Activated CD4-positive, CD25-positive, alpha-beta regulatory T cell treated with anti-CD3 and anti-CD28 coated beads, Interleukin-2, amount 50 U/mL, for 24 hours (primary cell): ENCODE measurements at regions not wholly inside any gene's neighbourhood (a gene's known extent, or its start where the extent isn't known, plus 50 kb on each side); places are given as distances from the start of the nearest gene placed in this dataset.
"Not testable (repeated sequence)": the region's sequence is repeated elsewhere in the genome, so short reads cannot be mapped to it uniquely, and the experiment has no call there.

Experiments
- ATAC-seq, 2 donors: fragments of 150-1000 bp; cut with Tn5 transposase; one replicate each; pipeline ENCODE4 v1.10.0; 2021; ENCODE audit warnings: mild to moderate bottlenecking in 1 of 2, moderate library complexity in 1 of 2

GRCh38 chr13:30816736-30817135, 81.4 kb downstream of the ALOX5AP start:
- no peak for ATAC-seq

GRCh38 chr13:30818323-30818960, 83.1 kb downstream of the ALOX5AP start:
- no peak for ATAC-seq

- no peak for ATAC-seq
These were observed 84.0 kb downstream of the ALOX5AP start for GRCh38 chr13:30819136-30819888.

- ATAC-seq: no peak
These were observed 84.7 kb upstream of the MEDAG start for GRCh38 chr13:30821421-30821820.

GRCh38 chr13:30824651-30825050, 81.4 kb upstream of the MEDAG start:
- no peak for ATAC-seq

- no peak for ATAC-seq
These were observed 79.0 kb upstream of the MEDAG start for GRCh38 chr13:30826911-30827577.

- ATAC-seq: no peak
These were observed 78.5 kb upstream of the MEDAG start for GRCh38 chr13:30827578-30827925.

GRCh38 chr13:30829145-30829832, 76.8 kb upstream of the MEDAG start:
- ATAC-seq: no peak

GRCh38 chr13:30829833-30830637, 76.0 kb upstream of the MEDAG start:
- no peak for ATAC-seq

- ATAC-seq: no peak
These were observed 75.5 kb upstream of the MEDAG start for GRCh38 chr13:30830638-30830965.

- no peak for ATAC-seq
These were observed 74.6 kb upstream of the MEDAG start for GRCh38 chr13:30831515-30831914.

GRCh38 chr13:30832377-30832776, 73.7 kb upstream of the MEDAG start:
- no peak for ATAC-seq

- ATAC-seq: no peak
These were observed 73.2 kb upstream of the MEDAG start for GRCh38 chr13:30832845-30833332.

GRCh38 chr13:30835442-30835841, 70.6 kb upstream of the MEDAG start:
- ATAC-seq: no peak

- ATAC-seq: no peak
These were observed 68.6 kb upstream of the MEDAG start for GRCh38 chr13:30837227-30838159.

- not testable (repeated sequence) for ATAC-seq
These were observed 66.4 kb upstream of the MEDAG start for GRCh38 chr13:30839636-30840035.

- no peak for ATAC-seq
These were observed 65.6 kb upstream of the MEDAG start for GRCh38 chr13:30840515-30840914.

- no peak for ATAC-seq
These were observed 64.9 kb upstream of the MEDAG start for GRCh38 chr13:30841154-30841553.

- ATAC-seq: no peak
These were observed 62.5 kb upstream of the MEDAG start for GRCh38 chr13:30843548-30843947.

- ATAC-seq: no peak
These were observed 61.3 kb upstream of the MEDAG start for GRCh38 chr13:30844548-30845296.
